ENCODE measurements at regions not wholly inside any gene's neighbourhood (a gene's known extent, or its start where the extent isn't known, plus 50 kb on each side); places are given as distances from the start of the nearest gene placed in this dataset.

GRCh38 chr11:119473226-119473625, 50.3 kb upstream of the THY1 start:
- Histone ChIP-seq H3K27me3 (no peaks in the 10 kb centered on the region), H3K4me3 (no peak overlapping the region), H3K36me3 (no peaks in the 10 kb centered on the region), H3K4me1 (no peaks in the 10 kb centered on the region), H3K9me3 (no peaks in the 10 kb centered on the region), H3K27ac (no peak overlapping the region)
- no peak for TF ChIP-seq CTCF (IDR thresholded peaks at IDR 0.05)
- no peak for DNase-seq (ENCODE audit: low spot score in 2 of 2)
- intact Hi-C loops (cut with DNase I): no loop called here

- no peak overlapping the region for H3K27ac ChIP-seq
- H3K4me3 ChIP-seq: no peak overlapping the region
- H3K9me3 ChIP-seq: peaks cover 0 to 2% of the 10 kb centered on the region in 2 donors
- no peak for TF ChIP-seq CTCF (IDR thresholded peaks at IDR 0.05)
- no peaks in the 10 kb centered on the region for H3K4me1 ChIP-seq
- no peaks in the 10 kb centered on the region for H3K27me3 ChIP-seq
- DNase-seq (ENCODE audit: low spot score in 2 of 2): no peak
- H3K36me3 ChIP-seq: no peaks in the 10 kb centered on the region
- intact Hi-C loops (cut with DNase I): no loop called here
Measured at GRCh38 chr11:119472856-119473222, 49.9 kb upstream of the THY1 start.

All from ascending aorta (tissue), 2 donors.